Neuronal stem cell (in vitro differentiated cells): ENCODE measurements at regions not wholly inside any gene's neighbourhood (a gene's known extent, or its start where the extent isn't known, plus 50 kb on each side); places are given as distances from the start of the nearest gene placed in this dataset.

Experiments
- DNase-seq: peaks from one replicate; pipeline ENCODE4 v3.0.0-alpha.2; 2013; ENCODE audit warnings: low spot score
- H2AFZ ChIP-seq: one replicate; pipeline ENCODE4 v1.6.1; 2013; ENCODE audit warnings: mild to moderate bottlenecking, low read length, inconsistent platforms
- H2AK5ac ChIP-seq: 2 replicates; pipeline ENCODE4 v1.6.1; 2013; ENCODE audit warnings: low read depth, mild to moderate bottlenecking, inconsistent platforms, low read length, moderate library complexity, mixed read lengths
- H2BK120ac ChIP-seq: 2 replicates; pipeline ENCODE4 v1.6.1; 2013; ENCODE audit warnings: low read depth, mild to moderate bottlenecking, inconsistent platforms, low read length, moderate library complexity, mixed read lengths
- H2BK12ac ChIP-seq: one replicate; pipeline ENCODE4 v1.6.1; 2013; ENCODE audit warnings: low read length, inconsistent platforms
- H2BK15ac ChIP-seq: 2 replicates; pipeline ENCODE4 v1.6.1; 2013; ENCODE audit warnings: mild to moderate bottlenecking, low read length, inconsistent platforms, mixed read lengths
- H2BK5ac ChIP-seq: one replicate; pipeline ENCODE4 v1.6.1; 2013; ENCODE audit warnings: inconsistent platforms, mild to moderate bottlenecking, low read length, moderate library complexity
- H3K14ac ChIP-seq: one replicate; pipeline ENCODE4 v1.6.1; 2013; ENCODE audit warnings: low read length, inconsistent platforms
- H3K18ac ChIP-seq: 2 replicates; pipeline ENCODE4 v1.6.1; 2013; ENCODE audit warnings: low read length, inconsistent platforms
- H3K23ac ChIP-seq: 2 replicates; pipeline ENCODE4 v1.6.1; 2013; ENCODE audit warnings: low read depth, mild to moderate bottlenecking, mixed read lengths, low read length, inconsistent platforms; ENCODE audit not compliant: poor library complexity
- H3K27ac ChIP-seq: replicated peaks from 3 replicates; pipeline ENCODE4 v1.5.1; 2013; ENCODE audit warnings: low read length, inconsistent platforms
- H3K27me3 ChIP-seq, 3 experiments: 2 replicates each; pipeline ENCODE4 v1.6.1; 2013; ENCODE audit warnings: low read length in 3 of 3, mild to moderate bottlenecking in 2 of 3, inconsistent platforms in 1 of 3, low read depth in 1 of 3, mixed read lengths in 1 of 3, moderate library complexity in 1 of 3; ENCODE audit not compliant: control insufficient read depth in 3 of 3, insufficient read depth in 3 of 3
- H3K36me3 ChIP-seq, 2 donors: replicated peaks in 1 of 2; 2 replicates each; pipeline ENCODE4 v1.6.1; 2013; ENCODE audit warnings: low read length in 2 of 2; ENCODE audit not compliant: control insufficient read depth in 2 of 2, insufficient read depth in 2 of 2
- H3K4ac ChIP-seq: 2 replicates; pipeline ENCODE4 v1.6.1; 2013; ENCODE audit warnings: inconsistent platforms, mild to moderate bottlenecking, low read length, moderate library complexity
- H3K4me1 ChIP-seq, 2 donors: 1 replicate in 1 of 2; 2 replicates in 1 of 2; pipeline ENCODE4 v1.6.1; 2013; ENCODE audit warnings: low read length in 2 of 2, low read depth in 1 of 2; ENCODE audit not compliant: control insufficient read depth in 2 of 2, insufficient read depth in 1 of 2
- H3K4me2 ChIP-seq: one replicate; pipeline ENCODE4 v1.6.1; 2013; ENCODE audit warnings: mild to moderate bottlenecking, low read length, inconsistent platforms; ENCODE audit not compliant: insufficient read depth, poor library complexity, severe bottlenecking
- H3K4me3 ChIP-seq, 2 donors: 2 replicates each; pipeline ENCODE4 v1.5.1; 2013; ENCODE audit warnings: low read length in 2 of 2, mild to moderate bottlenecking in 2 of 2, inconsistent platforms in 1 of 2, moderate library complexity in 1 of 2
- H3K79me1 ChIP-seq: one replicate; pipeline ENCODE4 v1.6.1; 2013; ENCODE audit warnings: low read depth, mild to moderate bottlenecking, inconsistent platforms, low read length, moderate library complexity
- H3K9ac ChIP-seq: one replicate; pipeline ENCODE4 v1.6.1; 2013; ENCODE audit warnings: mild to moderate bottlenecking, low read depth, low read length, inconsistent platforms; ENCODE audit not compliant: poor library complexity
- H3K9me3 ChIP-seq, 2 donors: replicated peaks in 1 of 2; 2 replicates each; pipeline versions ENCODE3 to v1.6.1; 2013; ENCODE audit warnings: low read length in 2 of 2, mild to moderate bottlenecking in 2 of 2, inconsistent platforms in 1 of 2, low read depth in 1 of 2, mixed read lengths in 1 of 2, moderate library complexity in 1 of 2; ENCODE audit not compliant: control insufficient read depth in 2 of 2, insufficient read depth in 1 of 2
- H4K8ac ChIP-seq: one replicate; pipeline ENCODE4 v1.6.1; 2013; ENCODE audit warnings: low read depth, mild to moderate bottlenecking, inconsistent platforms, low read length, moderate library complexity
- H4K91ac ChIP-seq: one replicate; pipeline ENCODE4 v1.6.1; 2013; ENCODE audit warnings: low read length, low read depth, mild to moderate bottlenecking, inconsistent platforms; ENCODE audit not compliant: poor library complexity
- WGBS, 2 donors: extraction: QIAGEN DNeasy Blood & Tissue Kit; methylation state at CpG; one replicate each; pipeline ENCODE4 v1.1.7; 2013; ENCODE audit warnings: missing lambda C conversion rate in 2 of 2, mixed read lengths in 1 of 2; ENCODE audit not compliant: insufficient read length in 2 of 2, insufficient replicate concordance in 1 of 2; ENCODE audit errors: extremely low coverage in 2 of 2; 5-methylcytosine and 5-hydroxymethylcytosine counted together

- Histone ChIP-seq H4K8ac (no peak overlapping the region), H3K79me1 (no peaks in the 10 kb centered on the region), H3K18ac (no peak overlapping the region), H3K4me1 (no peaks in the 10 kb centered on the region), H2AK5ac (no peak overlapping the region), H3K23ac (no peak overlapping the region), H4K91ac (no peak overlapping the region), H2BK12ac (no peak overlapping the region), H3K27ac (no peak overlapping the region), H3K27me3 (no peaks in the 10 kb centered on the region), H3K9ac (no peak overlapping the region), H3K36me3 (no peaks in the 10 kb centered on the region), H3K4ac (no peak overlapping the region), H2AFZ (no peak overlapping the region), H3K4me3 (no peak overlapping the region), H3K9me3 (no peaks in the 10 kb centered on the region), H2BK15ac (no peak overlapping the region), H3K14ac (no peak overlapping the region), H2BK120ac (no peak overlapping the region), H2BK5ac (no peak overlapping the region), H3K4me2 (no peak overlapping the region)
- no CpG with 5 or more reads among the region's 2 CpGs for WGBS, 2 donors
- DNase-seq: no peak
Observed at GRCh38 chr18:56136105-56136504, 502.3 kb downstream of the TXNL1 start.

GRCh38 chr18:56130481-56130880 is 507.9 kb downstream of the TXNL1 start:
- H4K8ac ChIP-seq: no peak overlapping the region
- no peak for DNase-seq
- H3K18ac ChIP-seq: no peak overlapping the region
- H3K79me1 ChIP-seq: no peaks in the 10 kb centered on the region
- no peak overlapping the region for H4K91ac ChIP-seq
- no peaks in the 10 kb centered on the region for H3K9me3 ChIP-seq
- H3K4me1 ChIP-seq: no peaks in the 10 kb centered on the region
- no peak overlapping the region for H2AK5ac ChIP-seq
- H3K4me2 ChIP-seq: no peak overlapping the region
- H2BK12ac ChIP-seq: no peak overlapping the region
- H3K27me3 ChIP-seq: no peaks in the 10 kb centered on the region
- H2BK5ac ChIP-seq: no peak overlapping the region
- H3K4me3 ChIP-seq: no peak overlapping the region
- H3K4ac ChIP-seq: no peak overlapping the region
- no peak overlapping the region for H3K23ac ChIP-seq
- no CpG with 5 or more reads among the region's 2 CpGs for WGBS, 2 donors
- no peak overlapping the region for H3K27ac ChIP-seq
- no peak overlapping the region for H2BK120ac ChIP-seq
- no peaks in the 10 kb centered on the region for H3K36me3 ChIP-seq
- no peak overlapping the region for H2AFZ ChIP-seq
- H2BK15ac ChIP-seq: no peak overlapping the region
- no peak overlapping the region for H3K14ac ChIP-seq
- H3K9ac ChIP-seq: no peak overlapping the region

- H3K36me3 ChIP-seq: no peaks in the 10 kb centered on the region
- H2BK15ac ChIP-seq: no peak overlapping the region
- H3K4ac ChIP-seq: no peak overlapping the region
- no peak overlapping the region for H2BK5ac ChIP-seq
- H3K27ac ChIP-seq: no peak overlapping the region
- no peak overlapping the region for H3K4me2 ChIP-seq
- H2AFZ ChIP-seq: no peak overlapping the region
- no peak overlapping the region for H4K91ac ChIP-seq
- no peak overlapping the region for H2BK120ac ChIP-seq
- WGBS, 2 donors: no CpG with 5 or more reads among the region's 2 CpGs
- H3K18ac ChIP-seq: no peak overlapping the region
- no peaks in the 10 kb centered on the region for H3K27me3 ChIP-seq
- H3K9ac ChIP-seq: no peak overlapping the region
- H2AK5ac ChIP-seq: no peak overlapping the region
- H2BK12ac ChIP-seq: no peak overlapping the region
- H3K4me3 ChIP-seq: no peak overlapping the region
- no peak for DNase-seq
- H3K14ac ChIP-seq: no peak overlapping the region
- H4K8ac ChIP-seq: no peak overlapping the region
- H3K79me1 ChIP-seq: no peaks in the 10 kb centered on the region
- H3K23ac ChIP-seq: no peak overlapping the region
- H3K4me1 ChIP-seq: no peaks in the 10 kb centered on the region
- H3K9me3 ChIP-seq: no peaks in the 10 kb centered on the region
Observed at GRCh38 chr18:56128153-56128791, 510.1 kb downstream of the TXNL1 start.

GRCh38 chr18:56127322-56128099 is 510.9 kb downstream of the TXNL1 start:
- no peaks in the 10 kb centered on the region for H3K79me1 ChIP-seq
- no peaks in the 10 kb centered on the region for H3K36me3 ChIP-seq
- H4K91ac ChIP-seq: no peak overlapping the region
- H3K9ac ChIP-seq: no peak overlapping the region
- H2BK12ac ChIP-seq: no peak overlapping the region
- H3K9me3 ChIP-seq: no peaks in the 10 kb centered on the region
- no peak overlapping the region for H3K27ac ChIP-seq
- no peak overlapping the region for H3K4me2 ChIP-seq
- H3K18ac ChIP-seq: no peak overlapping the region
- no peak overlapping the region for H3K23ac ChIP-seq
- no peak overlapping the region for H3K4ac ChIP-seq
- no CpG with 5 or more reads among the region's 5 CpGs for WGBS, 2 donors
- no peak overlapping the region for H2AK5ac ChIP-seq
- H3K4me3 ChIP-seq: no peak overlapping the region
- H2AFZ ChIP-seq: no peak overlapping the region
- no peak for DNase-seq
- H4K8ac ChIP-seq: no peak overlapping the region
- no peak overlapping the region for H2BK120ac ChIP-seq
- H2BK5ac ChIP-seq: no peak overlapping the region
- H3K14ac ChIP-seq: no peak overlapping the region
- H3K4me1 ChIP-seq: no peaks in the 10 kb centered on the region
- H2BK15ac ChIP-seq: no peak overlapping the region
- H3K27me3 ChIP-seq: no peaks in the 10 kb centered on the region
